ENCODE measurements at regions not wholly inside any gene's neighbourhood (a gene's known extent, or its start where the extent isn't known, plus 50 kb on each side); places are given as distances from the start of the nearest gene placed in this dataset.
A peak's percentile ranks its signal among the peaks of the same experiment; 100 is the strongest.
"Not testable (repeated sequence)": the region's sequence is repeated elsewhere in the genome, so short reads cannot be mapped to it uniquely, and the experiment has no call there.

GRCh38 chr3:125645616-125646015, 50.3 kb upstream of the OSBPL11 start:
- no peak for DNase-seq

- DNase-seq: no peak
Measured at GRCh38 chr3:125646581-125646980, 51.3 kb upstream of the OSBPL11 start.

- no peak for DNase-seq
Measured at GRCh38 chr3:125647318-125648014, 52.2 kb upstream of the OSBPL11 start.

GRCh38 chr3:125651244-125651643, 55.9 kb upstream of the OSBPL11 start:
- DNase-seq: no peak

- no peak for DNase-seq
Measured at GRCh38 chr3:125652349-125652748, 57.1 kb upstream of the OSBPL11 start.

GRCh38 chr3:125654526-125654925, 59.2 kb upstream of the OSBPL11 start:
- no peak for DNase-seq

GRCh38 chr3:125662675-125663074, 67.4 kb upstream of the OSBPL11 start:
- no peak for DNase-seq

GRCh38 chr3:125670352-125670751, 75.1 kb upstream of the OSBPL11 start:
- no peak for DNase-seq

GRCh38 chr3:125670945-125671344, 75.6 kb upstream of the OSBPL11 start:
- no peak for DNase-seq

GRCh38 chr3:125671461-125672243, 76.4 kb upstream of the OSBPL11 start:
- DNase-seq: no peak

- no peak for DNase-seq
Measured at GRCh38 chr3:125675791-125676190, 80.5 kb upstream of the OSBPL11 start.

GRCh38 chr3:125679258-125679657, 84.0 kb upstream of the OSBPL11 start:
- DNase-seq: no peak

- no peak for DNase-seq
Measured at GRCh38 chr3:125681146-125681545, 85.8 kb upstream of the OSBPL11 start.

GRCh38 chr3:125681906-125682305, 86.6 kb upstream of the OSBPL11 start:
- not testable (repeated sequence) for DNase-seq

- DNase-seq: not testable (repeated sequence)
Measured at GRCh38 chr3:125682610-125683009, 87.3 kb upstream of the OSBPL11 start.

GRCh38 chr3:125683067-125683829, 88.0 kb upstream of the OSBPL11 start:
- no peak for DNase-seq

GRCh38 chr3:125684199-125684598, 88.9 kb upstream of the OSBPL11 start:
- no peak for DNase-seq

GRCh38 chr3:125685741-125686140, 90.4 kb upstream of the OSBPL11 start:
- not testable (repeated sequence) for DNase-seq

- DNase-seq: no peak
Measured at GRCh38 chr3:125692361-125692760, 97.1 kb upstream of the OSBPL11 start.

GRCh38 chr3:125693887-125694286, 98.6 kb upstream of the OSBPL11 start:
- DNase-seq: no peak

GRCh38 chr3:125694761-125695294, 99.5 kb upstream of the OSBPL11 start:
- DNase-seq: peak; percentile 68

GRCh38 chr3:125695688-125696087, 100.4 kb upstream of the OSBPL11 start:
- no peak for DNase-seq

GRCh38 chr3:125697126-125697525, 101.8 kb upstream of the OSBPL11 start:
- not testable (repeated sequence) for DNase-seq
